ENCODE measurements at regions not wholly inside any gene's neighbourhood (a gene's known extent, or its start where the extent isn't known, plus 50 kb on each side); places are given as distances from the start of the nearest gene placed in this dataset.

- TF ChIP-seq KLF8 (tag by site-specific recombination; IDR thresholded peaks at IDR 0.05) (no peak), TSHZ1 (tag by site-specific recombination; IDR thresholded peaks at IDR 0.05; ENCODE audit: borderline replicate concordance) (no peak), WT1 (tag by site-specific recombination; IDR thresholded peaks at IDR 0.05) (no peak), ZSCAN18 (tag by site-specific recombination; IDR thresholded peaks at IDR 0.05) (no peak), ZNF16 (tag by site-specific recombination; IDR thresholded peaks at IDR 0.05; ENCODE audit: low read depth) (no peak), CTCF (tag by site-specific recombination; IDR thresholded peaks at IDR 0.05) (no peak), REST (tag by site-specific recombination; IDR thresholded peaks at IDR 0.05) (no peak), PATZ1 (tag by site-specific recombination; IDR thresholded peaks at IDR 0.05) (no peak), TCF7L2 (IDR thresholded peaks at IDR 0.05; ENCODE audit: borderline replicate concordance, low read depth, low read length) (no peak), ZNF596 (tag by site-specific recombination; IDR thresholded peaks at IDR 0.05) (no peak), ZBTB20 (tag by site-specific recombination; IDR thresholded peaks at IDR 0.05) (no peak), GFI1B (tag by site-specific recombination; IDR thresholded peaks at IDR 0.05) (no peak), ZNF449 (tag by site-specific recombination; IDR thresholded peaks at IDR 0.05) (no peak)
These were observed 171.9 kb upstream of the ELL2 start for GRCh38 chr5:96133341-96134079.
